Kidney capillary endothelial cell (primary cell): ENCODE measurements at regions not wholly inside any gene's neighbourhood (a gene's known extent, or its start where the extent isn't known, plus 50 kb on each side); places are given as distances from the start of the nearest gene placed in this dataset.
A peak's percentile ranks its signal among the peaks of the same experiment; 100 is the strongest.

Source experiments
- DNase-seq: peaks from one replicate; pipeline ENCODE4 v3.0.0-alpha.2; 2018; ENCODE audit warnings: low spot score

- DNase-seq, result no peak
Observed at GRCh38 chr17:79470754-79471153, 140.1 kb downstream of the RBFOX3 start.

- no peak for DNase-seq
Observed at GRCh38 chr17:79469646-79470045, 141.2 kb downstream of the RBFOX3 start.

- DNase-seq, result no peak
Observed at GRCh38 chr17:79468183-79468944, 142.5 kb downstream of the RBFOX3 start.

GRCh38 chr17:79466562-79467350, 144.1 kb downstream of the RBFOX3 start:
- no peak for DNase-seq

- no peak for DNase-seq
Observed at GRCh38 chr17:79465681-79466025, 145.2 kb downstream of the RBFOX3 start.

- DNase-seq, result no peak
Observed at GRCh38 chr17:79465011-79465680, 145.7 kb downstream of the RBFOX3 start.

GRCh38 chr17:79464318-79465010, 146.4 kb downstream of the RBFOX3 start:
- DNase-seq, result no peak

GRCh38 chr17:79463421-79464317, 147.2 kb downstream of the RBFOX3 start:
- DNase-seq, result no peak

- DNase-seq, result peak; percentile 28
Observed at GRCh38 chr17:79461041-79461440, 149.8 kb downstream of the RBFOX3 start.

- DNase-seq, result no peak
Observed at GRCh38 chr17:79459846-79460245, 151.0 kb downstream of the RBFOX3 start.

- DNase-seq, result no peak
Observed at GRCh38 chr17:79459003-79459655, 151.7 kb downstream of the RBFOX3 start.

GRCh38 chr17:79458356-79458755, 152.5 kb downstream of the RBFOX3 start:
- no peak for DNase-seq

GRCh38 chr17:79457889-79458288, 153.0 kb downstream of the RBFOX3 start:
- DNase-seq, result no peak

- DNase-seq, result no peak
Observed at GRCh38 chr17:79457376-79457775, 153.5 kb downstream of the RBFOX3 start.

- no peak for DNase-seq
Observed at GRCh38 chr17:79455636-79456035, 155.2 kb downstream of the RBFOX3 start.

GRCh38 chr17:79454826-79455225, 156.0 kb downstream of the RBFOX3 start:
- no peak for DNase-seq

- DNase-seq, result no peak
Observed at GRCh38 chr17:79453481-79453880, 157.4 kb downstream of the RBFOX3 start.

GRCh38 chr17:79452706-79453105, 158.1 kb downstream of the RBFOX3 start:
- no peak for DNase-seq

- DNase-seq, result no peak
Observed at GRCh38 chr17:79451167-79451566, 159.7 kb downstream of the RBFOX3 start.

- no peak for DNase-seq
Observed at GRCh38 chr17:79446399-79447009, 164.3 kb downstream of the RBFOX3 start.
